ENCODE measurements at regions not wholly inside any gene's neighbourhood (a gene's known extent, or its start where the extent isn't known, plus 50 kb on each side); places are given as distances from the start of the nearest gene placed in this dataset.

DNA sequence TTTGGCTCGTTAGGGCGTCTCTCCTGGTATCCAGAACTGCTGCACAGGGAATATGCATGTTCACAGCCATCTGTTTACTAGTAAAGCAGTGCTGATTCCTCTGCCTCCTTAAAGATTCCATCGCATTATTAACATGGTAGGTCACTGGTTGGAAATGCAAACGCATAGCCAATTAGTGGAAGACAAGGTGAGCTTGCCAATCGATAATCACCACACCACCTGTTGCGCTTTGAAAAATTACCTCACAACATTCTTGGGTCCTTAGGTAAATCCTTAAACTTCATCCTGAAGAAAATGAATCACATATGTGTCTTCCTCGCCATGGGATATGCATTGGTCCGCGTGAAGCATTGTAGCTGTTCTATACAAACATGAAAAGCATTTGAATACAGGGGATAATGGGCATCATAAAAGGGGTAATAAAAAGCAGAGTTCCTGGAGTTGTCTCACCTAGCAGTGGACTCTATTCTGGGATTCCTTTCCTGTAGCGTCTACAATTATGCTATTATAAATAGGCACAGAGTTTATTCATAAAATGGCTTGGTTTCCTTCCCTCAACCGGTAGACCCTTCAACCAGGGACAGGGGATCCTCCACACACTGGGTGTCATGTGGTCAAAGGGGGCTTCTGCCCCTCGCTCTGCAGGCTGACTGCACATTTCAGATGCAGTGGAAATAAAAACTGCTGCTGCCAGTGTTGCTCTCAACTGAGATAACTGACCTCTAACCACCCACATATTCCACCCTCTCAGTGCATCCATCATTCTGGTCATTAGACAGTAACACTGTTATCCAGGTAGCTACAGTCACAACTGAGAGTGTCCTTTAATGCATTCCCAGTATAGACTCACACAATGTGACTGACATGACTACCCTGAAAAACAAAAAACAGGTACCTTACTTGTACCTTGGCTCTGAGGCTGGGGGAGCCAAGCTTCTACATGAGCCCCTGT lies 389.2 kb upstream of the NFE2L3 start:
- TF ChIP-seq POLR2A (IDR thresholded peaks at IDR 0.05): no peak
- TF ChIP-seq, protein P1, sequence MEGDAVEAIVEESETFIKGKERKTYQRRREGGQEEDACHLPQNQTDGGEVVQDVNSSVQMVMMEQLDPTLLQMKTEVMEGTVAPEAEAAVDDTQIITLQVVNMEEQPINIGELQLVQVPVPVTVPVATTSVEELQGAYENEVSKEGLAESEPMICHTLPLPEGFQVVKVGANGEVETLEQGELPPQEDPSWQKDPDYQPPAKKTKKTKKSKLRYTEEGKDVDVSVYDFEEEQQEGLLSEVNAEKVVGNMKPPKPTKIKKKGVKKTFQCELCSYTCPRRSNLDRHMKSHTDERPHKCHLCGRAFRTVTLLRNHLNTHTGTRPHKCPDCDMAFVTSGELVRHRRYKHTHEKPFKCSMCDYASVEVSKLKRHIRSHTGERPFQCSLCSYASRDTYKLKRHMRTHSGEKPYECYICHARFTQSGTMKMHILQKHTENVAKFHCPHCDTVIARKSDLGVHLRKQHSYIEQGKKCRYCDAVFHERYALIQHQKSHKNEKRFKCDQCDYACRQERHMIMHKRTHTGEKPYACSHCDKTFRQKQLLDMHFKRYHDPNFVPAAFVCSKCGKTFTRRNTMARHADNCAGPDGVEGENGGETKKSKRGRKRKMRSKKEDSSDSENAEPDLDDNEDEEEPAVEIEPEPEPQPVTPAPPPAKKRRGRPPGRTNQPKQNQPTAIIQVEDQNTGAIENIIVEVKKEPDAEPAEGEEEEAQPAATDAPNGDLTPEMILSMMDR (IDR thresholded peaks at IDR 0.05): no peak
